ENCODE measurements at regions not wholly inside any gene's neighbourhood (a gene's known extent, or its start where the extent isn't known, plus 50 kb on each side); places are given as distances from the start of the nearest gene placed in this dataset.

- Histone ChIP-seq H3K9me3 (ENCODE audit: low read depth, low read length, poor library complexity, severe bottlenecking) (peaks cover 47% of the 10 kb centered on the region), H3K36me3 (ENCODE audit: insufficient read depth, low read length, poor library complexity, severe bottlenecking) (no peaks in the 10 kb centered on the region), H3K4me1 (ENCODE audit: insufficient read depth, low read length, poor library complexity, severe bottlenecking) (no peaks in the 10 kb centered on the region), H3K27me3 (replicated peaks; ENCODE audit: insufficient read depth, low read depth, low read length, poor library complexity) (no peaks in the 10 kb centered on the region), H3K27ac (ENCODE audit: low read depth, low read length, poor library complexity, severe bottlenecking) (no peak overlapping the region), H3K4me3 (ENCODE audit: low read depth, low read length, poor library complexity, severe bottlenecking) (no peak overlapping the region)
- intact Hi-C loops (cut with micrococcal nuclease; ENCODE audit: unreplicated experiment), result no loop called here
- no TSS peak for BruUV-seq (replicated peaks)
- CTCF ChIA-PET, result no interaction called here
- peak; percentile 13 for DNase-seq (ENCODE audit: low spot score)
- peak; percentile 44 for TF ChIP-seq CTCF (conservative IDR thresholded peaks at IDR 0.05; ENCODE audit: low read depth, low read length)
- TF ChIP-seq EZH2 (IDR thresholded peaks at IDR 0.05; ENCODE audit: borderline replicate concordance, low read depth, low read length, poor library complexity, severe bottlenecking), result no peak
- POLR2A ChIA-PET (ENCODE audit: low non-redundant PET), result no interaction called here
These were observed 550.9 kb upstream of the PKDCC start for GRCh38 chr2:41496908-41497307.

GRCh38 chr2:41498781-41499180 is 549.0 kb upstream of the PKDCC start:
- Histone ChIP-seq H3K4me3 (ENCODE audit: low read depth, low read length, poor library complexity, severe bottlenecking) (no peak overlapping the region), H3K27ac (ENCODE audit: low read depth, low read length, poor library complexity, severe bottlenecking) (no peak overlapping the region), H3K36me3 (ENCODE audit: insufficient read depth, low read length, poor library complexity, severe bottlenecking) (no peaks in the 10 kb centered on the region), H3K4me1 (ENCODE audit: insufficient read depth, low read length, poor library complexity, severe bottlenecking) (no peaks in the 10 kb centered on the region), H3K27me3 (replicated peaks; ENCODE audit: insufficient read depth, low read depth, low read length, poor library complexity) (no peaks in the 10 kb centered on the region), H3K9me3 (ENCODE audit: low read depth, low read length, poor library complexity, severe bottlenecking) (peaks cover 44% of the 10 kb centered on the region)
- DNase-seq (ENCODE audit: low spot score), result no peak
- BruUV-seq (replicated peaks), result no TSS peak
- ChIA-PET POLR2A (ENCODE audit: low non-redundant PET) (no interaction called here), CTCF (interaction anchor here (0.7 kb wide), 1 partner anchor 60 kb away, joined by 4 read pairs; no protein-coding TSS in a partner anchor)
- intact Hi-C loops (cut with micrococcal nuclease; ENCODE audit: unreplicated experiment), result no loop called here
- no peak for TF ChIP-seq EZH2 (IDR thresholded peaks at IDR 0.05; ENCODE audit: borderline replicate concordance, low read depth, low read length, poor library complexity, severe bottlenecking)
- no peak for TF ChIP-seq CTCF (conservative IDR thresholded peaks at IDR 0.05; ENCODE audit: low read depth, low read length)

GRCh38 chr2:41500895-41501294 is 546.9 kb upstream of the PKDCC start:
- intact Hi-C loops (cut with micrococcal nuclease; ENCODE audit: unreplicated experiment), result no loop called here
- no TSS peak for BruUV-seq (replicated peaks)
- no peak for DNase-seq (ENCODE audit: low spot score)
- TF ChIP-seq CTCF (conservative IDR thresholded peaks at IDR 0.05; ENCODE audit: low read depth, low read length) (no peak), EZH2 (IDR thresholded peaks at IDR 0.05; ENCODE audit: borderline replicate concordance, low read depth, low read length, poor library complexity, severe bottlenecking) (no peak)
- H3K27me3 ChIP-seq (replicated peaks; ENCODE audit: insufficient read depth, low read depth, low read length, poor library complexity), result no peaks in the 10 kb centered on the region
- ChIA-PET CTCF (no interaction called here), POLR2A (ENCODE audit: low non-redundant PET) (no interaction called here)
- peaks cover 23% of the 10 kb centered on the region for H3K9me3 ChIP-seq (ENCODE audit: low read depth, low read length, poor library complexity, severe bottlenecking)
- H3K4me3 ChIP-seq (ENCODE audit: low read depth, low read length, poor library complexity, severe bottlenecking), result no peak overlapping the region
- H3K4me1 ChIP-seq (ENCODE audit: insufficient read depth, low read length, poor library complexity, severe bottlenecking), result no peaks in the 10 kb centered on the region
- no peaks in the 10 kb centered on the region for H3K36me3 ChIP-seq (ENCODE audit: insufficient read depth, low read length, poor library complexity, severe bottlenecking)
- no peak overlapping the region for H3K27ac ChIP-seq (ENCODE audit: low read depth, low read length, poor library complexity, severe bottlenecking)

Measured in A673 (cell line).